Gastrocnemius medialis (tissue), 4 donors: ENCODE measurements at regions not wholly inside any gene's neighbourhood (a gene's known extent, or its start where the extent isn't known, plus 50 kb on each side); places are given as distances from the start of the nearest gene placed in this dataset.

ENCODE experiments used
- ATAC-seq, 2 donors: fragments of 150-250 bp; one replicate each; pipeline ENCODE4 v1.9.1; 2016
- DNase-seq, 2 donors: peaks; one replicate each; pipeline ENCODE4 v3.0.0-alpha.2; 2019
- H3K27ac ChIP-seq, 4 donors: fragments of 200-600 bp; sonication (generic); 1 replicate in 1 of 4; 2 replicates in 3 of 4; pipeline ENCODE4 v1.5.1; 2016 to 2018; ENCODE audit warnings: mild to moderate bottlenecking in 2 of 4, moderate library complexity in 1 of 4
- H3K27me3 ChIP-seq, 3 donors: fragments of 200-600 bp; sonication (generic) in 2 of 3; 1 replicate in 1 of 3; 2 replicates in 2 of 3; pipeline versions ENCODE4 v1.5.1 to v1.6.0; 2016 to 2019; ENCODE audit warnings: mild to moderate bottlenecking in 1 of 3, moderate library complexity in 1 of 3
- H3K36me3 ChIP-seq, 2 donors: fragments of 200-600 bp; sonication (generic) in 1 of 2; one replicate each; pipeline ENCODE4 v1.5.1; 2017 to 2018
- H3K4me1 ChIP-seq, 2 donors: fragments of 200-600 bp; sonication (generic) in 1 of 2; one replicate each; pipeline ENCODE4 v1.5.1; 2016 to 2017; ENCODE audit warnings: mild to moderate bottlenecking in 2 of 2
- H3K4me3 ChIP-seq, 4 donors: fragments of 200-600 bp; sonication (generic) in 3 of 4; 1 replicate in 1 of 4; 2 replicates in 3 of 4; pipeline ENCODE4 v1.5.1; 2016 to 2019; ENCODE audit warnings: mild to moderate bottlenecking in 2 of 4
- H3K9me3 ChIP-seq, 3 donors: fragments of 200-600 bp; sonication (generic) in 2 of 3; 1 replicate in 1 of 3; 2 replicates in 2 of 3; pipeline ENCODE4 v1.5.1; 2016 to 2019
- POLR2A ChIP-seq, 2 donors: fragments of 450-650 bp; IDR thresholded peaks; one replicate each; pipeline ENCODE4 v1.6.1; 2017; ENCODE audit warnings: antibody characterized with exemption in 2 of 2, mild to moderate bottlenecking in 2 of 2, moderate library complexity in 2 of 2
- in situ Hi-C, 4 donors: fragments of 200-750 bp; cut with MboI; loops; one replicate each; pipeline versions ENCODE4 v1.15.0 to v1.8.0; 2017; ENCODE audit warnings: low sequenced_read_pairs in 4 of 4
- intact Hi-C: fragments of 100-400 bp; cut with DNase I; formaldehyde crosslinking; loops from one replicate; pipeline ENCODE4 v1.15.1; 2023; ENCODE audit warnings: low total_unique reads
- TF ChIP-seq, protein P1 (sequence below), 5 experiments: fragments of 450-650 bp in 3 of 5; fragments of 200-600 bp in 2 of 5; sonication (generic) in 2 of 5; IDR thresholded peaks in 4 of 5; conservative IDR thresholded peaks in 1 of 5; 1 replicate in 4 of 5; 2 replicates in 1 of 5; pipeline ENCODE4 v1.5.1; 2016 to 2019; ENCODE audit warnings: antibody characterized with exemption in 5 of 5, mild to moderate bottlenecking in 3 of 5, moderate library complexity in 3 of 5

DNA sequence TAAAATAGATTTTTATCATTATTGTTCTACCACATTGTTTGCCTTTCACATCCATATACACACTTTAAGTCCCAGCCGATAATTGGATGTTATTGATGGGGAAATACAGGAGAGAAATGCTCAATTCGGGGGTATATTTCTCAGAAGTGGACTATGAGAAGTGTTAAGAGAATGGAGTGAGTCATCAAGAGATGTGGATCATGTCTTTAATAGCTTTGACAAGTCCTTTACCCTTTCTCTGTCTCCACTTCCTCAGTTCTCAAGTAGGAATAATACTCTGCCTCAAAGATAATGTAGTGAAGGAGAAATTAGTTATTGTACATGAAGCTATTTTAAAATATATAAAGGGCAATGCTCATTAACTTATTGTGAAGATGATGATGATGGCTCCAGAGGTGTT lies 1017.6 kb upstream of the PIK3C3 start:
- no peaks in the 10 kb centered on the region for H3K4me1 ChIP-seq
- H3K27ac ChIP-seq, result no peak overlapping the region
- H3K4me3 ChIP-seq, result no peak overlapping the region
- no peaks in the 10 kb centered on the region for H3K27me3 ChIP-seq
- no peaks in the 10 kb centered on the region for H3K36me3 ChIP-seq
- in situ Hi-C loops, result no loop called here
- ATAC-seq, result no peak
- H3K9me3 ChIP-seq, result no peaks in the 10 kb centered on the region
- DNase-seq, result no peak
- TF ChIP-seq, protein P1, sequence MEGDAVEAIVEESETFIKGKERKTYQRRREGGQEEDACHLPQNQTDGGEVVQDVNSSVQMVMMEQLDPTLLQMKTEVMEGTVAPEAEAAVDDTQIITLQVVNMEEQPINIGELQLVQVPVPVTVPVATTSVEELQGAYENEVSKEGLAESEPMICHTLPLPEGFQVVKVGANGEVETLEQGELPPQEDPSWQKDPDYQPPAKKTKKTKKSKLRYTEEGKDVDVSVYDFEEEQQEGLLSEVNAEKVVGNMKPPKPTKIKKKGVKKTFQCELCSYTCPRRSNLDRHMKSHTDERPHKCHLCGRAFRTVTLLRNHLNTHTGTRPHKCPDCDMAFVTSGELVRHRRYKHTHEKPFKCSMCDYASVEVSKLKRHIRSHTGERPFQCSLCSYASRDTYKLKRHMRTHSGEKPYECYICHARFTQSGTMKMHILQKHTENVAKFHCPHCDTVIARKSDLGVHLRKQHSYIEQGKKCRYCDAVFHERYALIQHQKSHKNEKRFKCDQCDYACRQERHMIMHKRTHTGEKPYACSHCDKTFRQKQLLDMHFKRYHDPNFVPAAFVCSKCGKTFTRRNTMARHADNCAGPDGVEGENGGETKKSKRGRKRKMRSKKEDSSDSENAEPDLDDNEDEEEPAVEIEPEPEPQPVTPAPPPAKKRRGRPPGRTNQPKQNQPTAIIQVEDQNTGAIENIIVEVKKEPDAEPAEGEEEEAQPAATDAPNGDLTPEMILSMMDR (IDR thresholded peaks at IDR 0.05 in 4 of 5, conservative IDR thresholded peaks at IDR 0.05 in 1 of 5), result no peak
- no peak for TF ChIP-seq POLR2A (IDR thresholded peaks at IDR 0.05)
- intact Hi-C loops, result no loop called here

DNA sequence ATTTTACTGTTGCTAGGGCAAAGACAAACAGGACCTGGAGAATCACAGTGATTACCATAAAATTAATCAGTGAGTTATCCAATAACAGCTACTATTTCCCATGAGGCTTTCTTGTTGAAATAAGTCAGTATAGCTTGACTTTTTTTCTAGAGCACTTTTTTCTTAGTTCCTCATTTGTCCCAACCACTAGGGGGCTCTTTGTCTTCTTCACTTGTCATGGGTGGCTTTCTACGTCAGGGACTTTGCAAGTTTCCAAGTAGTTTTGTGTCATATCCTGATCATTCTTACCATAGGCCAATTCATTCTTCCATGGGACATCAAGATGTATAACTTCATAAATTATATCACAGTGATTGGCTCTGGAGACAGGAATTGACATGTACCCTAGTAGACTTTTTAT lies 1019.6 kb upstream of the PIK3C3 start:
- no peak for ATAC-seq
- DNase-seq, result no peak
- H3K4me3 ChIP-seq, result no peak overlapping the region
- no peaks in the 10 kb centered on the region for H3K9me3 ChIP-seq
- intact Hi-C loops, result no loop called here
- TF ChIP-seq POLR2A (IDR thresholded peaks at IDR 0.05), result no peak
- TF ChIP-seq, protein P1 (IDR thresholded peaks at IDR 0.05 in 4 of 5, conservative IDR thresholded peaks at IDR 0.05 in 1 of 5), result peak in 1 of 5 experiments; percentile 19
- no peaks in the 10 kb centered on the region for H3K36me3 ChIP-seq
- H3K27me3 ChIP-seq, result no peaks in the 10 kb centered on the region
- in situ Hi-C loops, result no loop called here
- H3K4me1 ChIP-seq, result no peaks in the 10 kb centered on the region
- H3K27ac ChIP-seq, result no peak overlapping the region

DNA sequence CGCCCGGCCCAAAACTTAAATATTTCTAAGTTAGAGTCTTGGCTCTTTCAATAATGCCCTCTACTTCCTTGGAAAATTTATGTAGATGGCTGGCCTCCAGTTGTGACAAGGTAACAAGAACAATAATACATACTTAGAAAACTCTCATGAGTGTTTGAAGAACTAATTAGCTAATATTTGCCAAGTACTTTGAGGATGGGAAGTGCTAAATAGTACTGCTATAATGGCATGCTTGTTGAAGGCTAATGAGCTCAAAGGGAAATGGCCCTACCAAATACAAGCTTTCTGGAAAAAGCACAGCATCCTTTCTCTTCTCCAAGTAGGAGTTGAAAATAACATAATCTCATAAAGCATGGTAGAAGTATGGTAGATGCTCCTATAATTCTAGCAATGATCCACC lies 1022.2 kb upstream of the PIK3C3 start:
- H3K4me1 ChIP-seq, result no peaks in the 10 kb centered on the region
- no peaks in the 10 kb centered on the region for H3K9me3 ChIP-seq
- intact Hi-C loops, result no loop called here
- no peak overlapping the region for H3K27ac ChIP-seq
- in situ Hi-C loops, result no loop called here
- DNase-seq, result no peak
- no peaks in the 10 kb centered on the region for H3K36me3 ChIP-seq
- no peaks in the 10 kb centered on the region for H3K27me3 ChIP-seq
- no peak for ATAC-seq
- TF ChIP-seq, protein P1 (IDR thresholded peaks at IDR 0.05 in 4 of 5, conservative IDR thresholded peaks at IDR 0.05 in 1 of 5), result no peak
- no peak for TF ChIP-seq POLR2A (IDR thresholded peaks at IDR 0.05)
- no peak overlapping the region for H3K4me3 ChIP-seq

DNA sequence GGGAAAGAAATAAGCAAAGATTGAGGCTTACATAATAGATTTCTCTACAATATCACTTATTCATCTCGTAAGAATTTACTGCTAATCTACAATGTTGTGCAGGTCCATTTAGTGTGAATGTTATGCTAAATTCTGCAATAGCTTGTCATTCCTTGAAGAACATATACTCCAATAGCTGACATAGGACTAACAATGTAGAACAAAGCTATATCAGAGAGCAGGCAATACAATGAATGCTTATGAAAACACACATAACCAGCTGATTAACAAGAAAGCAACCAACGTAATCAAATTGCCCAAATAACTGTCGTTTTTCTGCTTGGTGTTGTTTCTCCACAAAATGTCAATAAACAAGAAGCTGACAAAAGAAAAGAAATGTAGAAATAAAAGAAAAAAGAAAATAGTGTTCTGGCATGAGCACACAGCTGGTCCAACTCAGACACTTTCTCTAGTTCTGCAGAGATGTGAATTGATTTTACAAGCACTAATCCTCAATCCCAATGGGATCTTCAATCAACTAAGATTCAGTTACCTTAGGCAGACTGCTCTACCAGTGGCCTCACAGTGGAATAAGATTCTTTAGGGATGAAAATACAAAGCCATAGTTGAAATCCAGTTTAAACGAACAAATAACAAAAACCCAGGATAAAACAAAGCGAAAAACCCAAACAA lies 1024.7 kb upstream of the PIK3C3 start:
- Histone ChIP-seq H3K27ac (no peak overlapping the region), H3K9me3 (no peaks in the 10 kb centered on the region), H3K27me3 (no peaks in the 10 kb centered on the region), H3K4me3 (no peak overlapping the region), H3K36me3 (no peaks in the 10 kb centered on the region), H3K4me1 (no peaks in the 10 kb centered on the region)
- intact Hi-C loops (no loop called here), in situ Hi-C loops (no loop called here)
- no peak for ATAC-seq
- TF ChIP-seq, protein P1 (IDR thresholded peaks at IDR 0.05 in 4 of 5, conservative IDR thresholded peaks at IDR 0.05 in 1 of 5), result no peak
- no peak for TF ChIP-seq POLR2A (IDR thresholded peaks at IDR 0.05)
- DNase-seq, result no peak

DNA sequence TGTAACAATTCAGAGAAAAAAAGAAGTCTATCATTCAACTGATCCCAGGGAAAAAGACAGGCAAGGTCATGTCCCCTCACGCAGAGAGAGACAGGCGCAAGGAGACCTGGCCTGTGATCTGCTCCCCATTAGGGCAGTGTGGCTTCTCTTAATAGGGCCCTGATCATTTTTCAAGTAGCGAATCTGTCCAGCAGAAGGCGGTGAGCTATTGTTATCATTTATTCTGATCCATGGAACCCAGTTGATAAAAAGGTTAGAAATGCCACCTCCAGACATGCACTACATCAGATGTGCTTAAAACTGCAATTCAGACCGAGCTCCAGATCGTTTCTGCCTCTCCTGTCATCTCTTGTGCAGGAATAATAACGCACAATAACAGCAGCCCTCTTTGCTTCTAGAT lies 1025.6 kb upstream of the PIK3C3 start:
- no peak for ATAC-seq
- DNase-seq, result no peak
- H3K27ac ChIP-seq, result no peak overlapping the region
- H3K4me3 ChIP-seq, result no peak overlapping the region
- H3K36me3 ChIP-seq, result no peaks in the 10 kb centered on the region
- H3K27me3 ChIP-seq, result no peaks in the 10 kb centered on the region
- in situ Hi-C loops (no loop called here), intact Hi-C loops (no loop called here)
- TF ChIP-seq POLR2A (IDR thresholded peaks at IDR 0.05), result no peak
- TF ChIP-seq, protein P1 (IDR thresholded peaks at IDR 0.05 in 4 of 5, conservative IDR thresholded peaks at IDR 0.05 in 1 of 5), result no peak
- no peaks in the 10 kb centered on the region for H3K9me3 ChIP-seq
- H3K4me1 ChIP-seq, result no peaks in the 10 kb centered on the region
